Esophagus squamous epithelium (tissue), 5 donors: ENCODE measurements at regions not wholly inside any gene's neighbourhood (a gene's known extent, or its start where the extent isn't known, plus 50 kb on each side); places are given as distances from the start of the nearest gene placed in this dataset.
A peak's percentile ranks its signal among the peaks of the same experiment; 100 is the strongest.

ENCODE experiments used
- DNase-seq: peaks from one replicate; lab custom pipeline; 2025; lab: John Stamatoyannopoulos, UW
- H3K27ac ChIP-seq, 4 donors: fragments of 200-600 bp; sonication (generic); one replicate each; pipeline ENCODE4 v1.5.1; 2016 to 2019; ENCODE audit warnings: mild to moderate bottlenecking in 1 of 4
- H3K27me3 ChIP-seq, 4 donors: fragments of 200-600 bp; sonication (generic); 1 replicate in 3 of 4; 2 replicates in 1 of 4; pipeline versions ENCODE4 v1.5.1 to v1.6.0; 2017 to 2021; ENCODE audit warnings: antibody characterized with exemption in 1 of 4
- H3K36me3 ChIP-seq, 3 donors: fragments of 200-600 bp; sonication (generic); one replicate each; pipeline ENCODE4 v1.5.1; 2016 to 2019
- H3K4me1 ChIP-seq, 3 donors: fragments of 200-600 bp; sonication (generic); one replicate each; pipeline ENCODE4 v1.5.1; 2017 to 2019
- H3K4me3 ChIP-seq, 4 donors: fragments of 200-600 bp; sonication (generic); 1 replicate in 3 of 4; 2 replicates in 1 of 4; pipeline ENCODE4 v1.5.1; 2016 to 2019; ENCODE audit warnings: mild to moderate bottlenecking in 2 of 4, moderate library complexity in 1 of 4
- H3K9me3 ChIP-seq, 3 donors: fragments of 200-600 bp; sonication (generic); one replicate each; pipeline ENCODE4 v1.5.1; 2016 to 2019
- POLR2A ChIP-seq, 4 donors: fragments of 450-650 bp; IDR thresholded peaks; one replicate each; pipeline ENCODE4 v1.6.1; 2017; ENCODE audit warnings: antibody characterized with exemption in 4 of 4, mild to moderate bottlenecking in 4 of 4, moderate library complexity in 3 of 4
- WGBS, 2 donors: methylation state at CpG; one replicate each; pipeline ENCODE4 v1.1.5; 2018; 5-methylcytosine and 5-hydroxymethylcytosine counted together
- intact Hi-C: fragments of 100-400 bp; cut with DNase I; formaldehyde crosslinking; loops from one replicate; pipeline ENCODE4 v1.15.0; 2022
- TF ChIP-seq, protein P1 (sequence below), 6 experiments: fragments of 450-650 bp in 4 of 6; fragments of 200-600 bp in 2 of 6; sonication (generic) in 2 of 6; IDR thresholded peaks; one replicate each; pipeline ENCODE4 v1.5.1; 2016 to 2019; ENCODE audit warnings: antibody characterized with exemption in 6 of 6, mild to moderate bottlenecking in 4 of 6, moderate library complexity in 4 of 6
- donor health status: DM: yes; HTN: yes; CAD: no.

- H3K4me1 ChIP-seq = peaks cover 0 to 28% (median 4%) of the 10 kb centered on the region in 3 donors
- no peaks in the 10 kb centered on the region for H3K9me3 ChIP-seq
- TF ChIP-seq POLR2A (IDR thresholded peaks at IDR 0.05) = no peak
- TF ChIP-seq, protein P1, sequence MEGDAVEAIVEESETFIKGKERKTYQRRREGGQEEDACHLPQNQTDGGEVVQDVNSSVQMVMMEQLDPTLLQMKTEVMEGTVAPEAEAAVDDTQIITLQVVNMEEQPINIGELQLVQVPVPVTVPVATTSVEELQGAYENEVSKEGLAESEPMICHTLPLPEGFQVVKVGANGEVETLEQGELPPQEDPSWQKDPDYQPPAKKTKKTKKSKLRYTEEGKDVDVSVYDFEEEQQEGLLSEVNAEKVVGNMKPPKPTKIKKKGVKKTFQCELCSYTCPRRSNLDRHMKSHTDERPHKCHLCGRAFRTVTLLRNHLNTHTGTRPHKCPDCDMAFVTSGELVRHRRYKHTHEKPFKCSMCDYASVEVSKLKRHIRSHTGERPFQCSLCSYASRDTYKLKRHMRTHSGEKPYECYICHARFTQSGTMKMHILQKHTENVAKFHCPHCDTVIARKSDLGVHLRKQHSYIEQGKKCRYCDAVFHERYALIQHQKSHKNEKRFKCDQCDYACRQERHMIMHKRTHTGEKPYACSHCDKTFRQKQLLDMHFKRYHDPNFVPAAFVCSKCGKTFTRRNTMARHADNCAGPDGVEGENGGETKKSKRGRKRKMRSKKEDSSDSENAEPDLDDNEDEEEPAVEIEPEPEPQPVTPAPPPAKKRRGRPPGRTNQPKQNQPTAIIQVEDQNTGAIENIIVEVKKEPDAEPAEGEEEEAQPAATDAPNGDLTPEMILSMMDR (IDR thresholded peaks at IDR 0.05) = no peak
- H3K27ac ChIP-seq = no peak overlapping the region
- no peaks in the 10 kb centered on the region for H3K27me3 ChIP-seq
- WGBS, 2 donors = 76 to 82% methylated on average over 15 to 17 of the region's 19 CpGs
- DNase-seq = no peak
- H3K4me3 ChIP-seq = no peak overlapping the region
- intact Hi-C loops = no loop called here
- no peaks in the 10 kb centered on the region for H3K36me3 ChIP-seq
These were observed 162.1 kb downstream of the MN1 start for GRCh38 chr22:27639248-27640086.

- H3K27ac ChIP-seq = peak overlapping the region in 3 of 4 donors; percentile 8 to 67 (median 55)
- H3K4me3 ChIP-seq = no peak overlapping the region
- DNase-seq = no peak
- WGBS, 2 donors = 50 to 51% methylated on average over 6 to 8 of the region's 8 CpGs
- TF ChIP-seq, protein P1 (IDR thresholded peaks at IDR 0.05) = no peak
- H3K4me1 ChIP-seq = peaks cover 0 to 28% (median 4%) of the 10 kb centered on the region in 3 donors
- no peaks in the 10 kb centered on the region for H3K9me3 ChIP-seq
- intact Hi-C loops = no loop called here
- no peaks in the 10 kb centered on the region for H3K27me3 ChIP-seq
- no peaks in the 10 kb centered on the region for H3K36me3 ChIP-seq
These were observed 160.3 kb downstream of the MN1 start for GRCh38 chr22:27641049-27641795.

- Histone ChIP-seq H3K9me3 (no peaks in the 10 kb centered on the region), H3K4me1 (peaks cover 0 to 24% (median 4%) of the 10 kb centered on the region in 3 donors), H3K4me3 (no peak overlapping the region), H3K27me3 (no peaks in the 10 kb centered on the region), H3K36me3 (no peaks in the 10 kb centered on the region), H3K27ac (no peak overlapping the region)
- 90 to 100% methylated on average over 1 to 2 of the region's 28 CpGs for WGBS, 2 donors
- intact Hi-C loops = no loop called here
- TF ChIP-seq, protein P1 (IDR thresholded peaks at IDR 0.05) = no peak
- TF ChIP-seq POLR2A (IDR thresholded peaks at IDR 0.05) = no peak
- no peak for DNase-seq
These were observed 159.3 kb downstream of the MN1 start for GRCh38 chr22:27642104-27642800.

- peaks cover 0 to 18% (median 4%) of the 10 kb centered on the region in 3 donors for H3K4me1 ChIP-seq
- no peak overlapping the region for H3K27ac ChIP-seq
- H3K9me3 ChIP-seq = no peaks in the 10 kb centered on the region
- H3K27me3 ChIP-seq = no peaks in the 10 kb centered on the region
- no peak for DNase-seq
- TF ChIP-seq, protein P1 (IDR thresholded peaks at IDR 0.05) = no peak
- no peak for TF ChIP-seq POLR2A (IDR thresholded peaks at IDR 0.05)
- WGBS, 2 donors = 87 to 88% methylated on average over 13 of the region's 13 CpGs
- intact Hi-C loops = no loop called here
- no peak overlapping the region for H3K4me3 ChIP-seq
- H3K36me3 ChIP-seq = no peaks in the 10 kb centered on the region
These were observed 157.6 kb downstream of the MN1 start for GRCh38 chr22:27643907-27644306.
